ENCODE measurements at regions not wholly inside any gene's neighbourhood (a gene's known extent, or its start where the extent isn't known, plus 50 kb on each side); places are given as distances from the start of the nearest gene placed in this dataset.
"Not testable (repeated sequence)": the region's sequence is repeated elsewhere in the genome, so short reads cannot be mapped to it uniquely, and the experiment has no call there.

DNA sequence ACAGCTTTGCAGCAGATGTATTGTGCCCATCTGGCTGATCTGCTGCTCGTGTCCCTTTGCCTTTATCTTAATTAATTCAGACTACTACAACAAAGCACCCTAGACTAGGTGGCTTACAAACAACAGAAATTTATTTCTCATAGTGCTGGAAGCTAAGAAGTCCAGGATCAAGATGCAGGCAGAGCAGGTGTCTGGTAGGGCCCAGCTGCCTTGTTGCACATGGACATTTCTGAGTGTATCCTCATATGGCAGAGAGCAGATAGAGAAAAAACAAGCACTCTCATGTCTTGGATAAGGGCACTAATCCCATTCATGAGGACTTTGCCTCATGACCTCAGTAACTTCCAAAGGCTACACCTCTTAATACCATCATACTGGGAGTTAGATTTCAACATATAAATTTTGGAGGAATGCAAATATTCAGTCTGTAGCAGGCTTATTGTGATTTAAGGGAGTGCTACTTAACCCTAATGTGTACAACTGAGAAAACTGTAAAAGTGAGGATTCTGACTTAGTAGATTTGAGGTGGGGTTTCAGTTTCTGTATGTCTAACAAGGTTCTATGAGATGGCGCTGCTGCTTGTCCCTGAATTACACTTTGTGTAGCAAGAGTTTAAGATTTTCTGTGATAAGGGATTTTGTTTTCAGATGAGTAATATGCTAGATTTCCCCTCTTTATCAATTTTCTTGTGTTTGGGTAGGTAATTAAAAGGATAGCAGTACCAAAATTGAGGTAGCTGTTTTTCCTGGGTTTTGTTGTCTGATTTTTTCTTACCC lies 473.2 kb upstream of the TECRL start:
- intact Hi-C loops (cut with DNase I): no loop called here
- ATAC-seq: no peak

GRCh38 chr4:64880557-64880956 lies 471.3 kb upstream of the TECRL start:
- intact Hi-C loops (cut with DNase I): no loop called here
- no peak for DNase-seq (ENCODE audit: missing footprints)
- no peak for ATAC-seq

More for the DNA sequence above, 473.2 kb upstream of the TECRL start:
- no peak for DNase-seq (ENCODE audit: missing footprints)

GRCh38 chr4:64876021-64876420 lies 466.8 kb upstream of the TECRL start:
- no peak for DNase-seq (ENCODE audit: missing footprints)

DNA sequence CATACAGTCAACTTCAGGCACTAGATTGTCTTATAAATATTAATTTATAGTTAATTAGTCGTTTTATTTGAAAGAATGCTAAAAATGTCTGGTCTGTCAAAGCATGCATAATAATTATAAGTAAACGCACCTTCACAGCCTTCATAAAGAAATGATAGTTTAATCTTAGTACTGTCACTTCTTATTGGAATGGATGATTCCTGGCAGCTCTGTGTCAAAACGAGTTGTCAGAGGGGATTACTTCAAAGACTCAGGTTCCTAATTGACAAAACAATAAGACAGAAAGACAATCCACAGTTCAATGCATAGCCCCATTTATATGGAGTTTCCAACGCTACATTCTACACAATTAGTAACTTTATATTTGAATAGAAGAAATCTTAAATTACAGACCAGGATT lies 461.3 kb upstream of the TECRL start:
- intact Hi-C loops (cut with DNase I): no loop called here
- ATAC-seq: no peak
- DNase-seq (ENCODE audit: missing footprints): no peak

More at GRCh38 chr4:64876021-64876420, 466.8 kb upstream of the TECRL start:
- ATAC-seq: no peak
- intact Hi-C loops (cut with DNase I): no loop called here

DNA sequence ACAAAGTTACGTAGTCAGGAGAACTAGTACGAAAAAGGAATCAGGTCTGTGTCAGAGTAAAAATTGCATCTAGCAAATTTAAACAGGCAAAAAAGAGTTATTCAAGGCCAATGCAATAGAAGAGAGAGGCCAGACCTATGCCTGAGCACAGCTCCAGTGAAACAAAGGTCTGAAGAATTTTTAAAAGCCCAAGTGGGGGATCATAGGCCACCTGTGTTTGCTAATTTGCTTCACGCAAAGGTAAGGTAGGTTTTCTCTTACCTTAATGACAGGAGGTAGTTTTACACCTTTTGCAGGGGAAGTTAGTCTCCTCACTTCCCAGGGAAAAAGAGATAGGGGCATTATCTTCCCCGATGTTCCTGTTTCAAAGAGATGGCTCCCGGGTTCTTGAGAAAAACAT lies 448.6 kb upstream of the TECRL start:
- no peak for DNase-seq (ENCODE audit: missing footprints)

GRCh38 chr4:64857198-64857597 lies 447.9 kb upstream of the TECRL start:
- intact Hi-C loops (cut with DNase I): no loop called here
- no peak for ATAC-seq
- DNase-seq (ENCODE audit: missing footprints): no peak

More for the DNA sequence above, 448.6 kb upstream of the TECRL start:
- no peak for ATAC-seq
- intact Hi-C loops (cut with DNase I): no loop called here

- ATAC-seq (no peak), DNase-seq (ENCODE audit: missing footprints) (no peak)
- intact Hi-C loops (cut with DNase I): no loop called here
These were observed 437.2 kb upstream of the TECRL start for GRCh38 chr4:64846417-64846816.

DNA sequence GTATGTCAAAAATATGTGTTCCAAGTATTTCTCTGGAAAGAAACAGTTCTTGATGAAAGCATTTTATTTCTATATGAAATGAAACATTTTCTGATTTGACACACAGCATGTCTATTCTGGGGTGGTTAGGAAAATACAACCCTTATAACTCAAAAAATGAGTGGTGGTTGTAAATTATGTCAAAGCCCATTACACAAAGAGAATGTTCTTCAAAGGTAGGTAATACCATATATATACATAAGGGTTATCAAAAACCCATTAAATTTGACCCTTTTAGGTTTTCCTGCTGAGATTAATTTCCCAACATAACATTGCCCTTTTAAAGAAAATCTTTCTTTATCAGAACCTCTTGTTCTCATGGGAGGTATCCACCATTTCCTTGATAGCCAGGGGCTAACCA lies 420.5 kb upstream of the TECRL start:
- DNase-seq (ENCODE audit: missing footprints): no peak
- ATAC-seq: no peak
- intact Hi-C loops (cut with DNase I): no loop called here

- DNase-seq (ENCODE audit: missing footprints) (no peak), ATAC-seq (no peak)
- intact Hi-C loops (cut with DNase I): no loop called here
These were observed 415.3 kb upstream of the TECRL start for GRCh38 chr4:64824591-64824990.

DNA sequence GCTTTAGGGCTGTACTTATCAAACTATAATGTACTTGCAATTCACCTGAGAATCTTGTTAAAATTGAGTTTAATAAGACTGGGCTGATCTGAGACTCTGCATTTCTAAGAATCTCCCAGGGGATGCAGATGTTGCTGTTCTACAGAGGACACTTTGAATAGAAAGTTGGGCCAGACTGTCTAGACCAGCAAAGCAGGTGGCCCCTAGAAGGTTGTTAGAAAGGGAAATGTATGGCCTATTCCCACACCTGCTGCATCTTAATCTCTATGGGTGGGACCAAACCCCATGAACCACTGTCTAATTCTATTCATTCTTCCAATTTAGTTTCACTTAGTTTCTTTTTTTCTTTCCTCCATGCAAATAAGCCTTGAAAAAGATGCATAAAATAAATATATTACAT lies 413.2 kb upstream of the TECRL start:
- intact Hi-C loops (cut with DNase I): no loop called here
- DNase-seq (ENCODE audit: missing footprints) (no peak), ATAC-seq (no peak)

- DNase-seq (ENCODE audit: missing footprints): no peak
- intact Hi-C loops (cut with DNase I): no loop called here
- no peak for ATAC-seq
These were observed 412.1 kb upstream of the TECRL start for GRCh38 chr4:64821219-64821976.

DNA sequence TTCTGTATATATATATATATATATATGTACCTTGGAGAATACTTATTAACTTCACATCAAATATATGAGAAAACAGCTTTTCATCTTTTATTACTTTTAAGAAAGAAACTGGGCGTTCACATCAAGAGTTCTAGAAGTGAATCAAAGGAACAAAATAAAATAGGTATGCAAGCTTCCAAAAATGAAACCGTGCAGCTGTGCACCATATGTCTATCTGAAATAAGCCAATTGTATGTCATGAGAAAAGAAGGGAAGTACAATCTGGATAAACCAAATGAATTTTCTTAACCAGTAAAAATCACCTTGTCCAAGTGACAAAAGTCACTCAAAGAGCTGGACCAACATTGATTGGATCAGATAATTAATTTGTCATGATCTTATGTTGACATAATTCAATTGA lies 405.4 kb upstream of the TECRL start:
- ATAC-seq (no peak), DNase-seq (ENCODE audit: missing footprints) (no peak)
- intact Hi-C loops (cut with DNase I): no loop called here

DNA sequence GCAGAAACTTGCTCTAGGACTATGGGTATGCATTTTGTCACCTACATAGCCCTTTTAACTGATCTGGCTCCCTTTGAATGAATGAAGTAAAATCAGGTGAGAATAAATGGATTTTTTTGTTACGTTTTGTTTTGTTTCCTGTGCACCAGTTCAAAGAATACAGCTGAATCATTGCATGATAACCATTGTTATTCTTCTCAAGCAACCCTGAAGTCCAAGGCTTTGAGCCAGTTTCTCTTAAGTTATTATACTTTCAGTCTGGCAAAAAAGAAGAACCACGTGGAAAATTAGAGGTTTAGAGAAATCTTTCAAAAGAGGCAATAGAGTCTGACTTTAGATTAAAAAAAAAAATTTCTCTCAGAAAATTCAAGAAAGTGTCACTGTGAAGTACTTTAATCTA lies 398.6 kb upstream of the TECRL start:
- ATAC-seq (no peak), DNase-seq (ENCODE audit: missing footprints) (no peak)
- intact Hi-C loops (cut with DNase I): no loop called here

GRCh38 chr4:64799751-64800150 lies 390.5 kb upstream of the TECRL start:
- ATAC-seq (no peak), DNase-seq (ENCODE audit: missing footprints) (no peak)
- intact Hi-C loops (cut with DNase I): no loop called here

GRCh38 chr4:64798828-64799227 lies 389.6 kb upstream of the TECRL start:
- ATAC-seq; intact Hi-C loops (cut with DNase I); DNase-seq (ENCODE audit: missing footprints): not testable (repeated sequence)

GRCh38 chr4:64796581-64796980 lies 387.3 kb upstream of the TECRL start:
- no peak for ATAC-seq
- DNase-seq (ENCODE audit: missing footprints): no peak
- intact Hi-C loops (cut with DNase I): no loop called here

- no peak for ATAC-seq
- intact Hi-C loops (cut with DNase I): no loop called here
These were observed 374.9 kb upstream of the TECRL start for GRCh38 chr4:64784125-64784524.

DNA sequence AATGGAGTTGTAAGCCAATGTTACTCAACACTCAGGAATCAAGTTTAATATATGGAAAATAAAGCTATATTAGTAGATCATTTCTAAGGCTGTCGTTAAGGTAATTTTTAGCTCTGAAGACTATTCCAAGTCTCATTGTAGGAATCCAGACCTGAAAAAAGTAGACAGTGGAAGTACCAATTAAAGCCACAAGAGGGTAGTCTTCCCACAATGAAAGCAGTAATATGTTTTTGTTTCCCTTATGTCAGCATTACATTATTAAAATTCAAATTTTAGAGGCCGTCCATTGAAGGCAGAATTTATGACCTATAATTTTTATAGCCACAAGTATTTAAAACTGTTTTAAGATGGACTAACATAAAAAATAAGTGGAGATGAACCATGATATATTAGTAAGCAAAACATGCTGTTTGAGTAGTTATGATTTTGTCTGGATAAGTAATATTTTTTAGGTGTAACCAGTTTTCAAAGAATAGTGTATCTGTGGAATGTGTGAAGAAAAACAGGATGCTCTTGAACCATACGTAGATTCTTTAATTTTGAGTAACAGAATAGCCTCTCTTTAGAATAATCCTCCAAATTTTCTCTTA lies 372.6 kb upstream of the TECRL start:
- ATAC-seq (no peak), DNase-seq (ENCODE audit: missing footprints) (no peak)
- intact Hi-C loops (cut with DNase I): no loop called here

More at GRCh38 chr4:64784125-64784524, 374.9 kb upstream of the TECRL start:
- DNase-seq (ENCODE audit: missing footprints): no peak

- DNase-seq (ENCODE audit: missing footprints): no peak
- intact Hi-C loops (cut with DNase I): no loop called here
- ATAC-seq: no peak
These were observed 371.4 kb upstream of the TECRL start for GRCh38 chr4:64780664-64781063.

DNA sequence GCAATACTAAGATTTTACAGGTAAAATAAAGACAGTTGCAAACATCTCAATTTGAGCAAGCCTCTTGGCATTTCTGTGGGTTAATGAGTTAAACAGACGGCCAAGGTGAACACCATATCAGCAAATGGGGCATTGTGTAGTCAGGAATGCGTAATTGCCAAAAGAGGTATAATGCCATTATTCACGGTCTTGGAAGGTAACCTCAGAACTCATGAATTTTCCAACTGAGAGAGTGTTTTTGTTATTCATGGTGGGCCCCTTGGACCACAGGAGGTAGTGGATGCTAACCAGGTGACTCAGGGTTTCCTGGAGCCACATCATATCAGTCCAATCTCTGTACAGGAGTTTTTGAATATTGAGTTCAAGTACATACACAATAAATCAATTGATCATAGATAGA lies 368.0 kb upstream of the TECRL start:
- ATAC-seq (no peak), DNase-seq (ENCODE audit: missing footprints) (no peak)
- intact Hi-C loops (cut with DNase I): no loop called here
